ENCODE measurements at regions not wholly inside any gene's neighbourhood (a gene's known extent, or its start where the extent isn't known, plus 50 kb on each side); places are given as distances from the start of the nearest gene placed in this dataset.

- H3F3A ChIP-seq (ENCODE audit: insufficient read depth, low read length) = no peaks in the 10 kb centered on the region
- no peak overlapping the region for H2AFZ ChIP-seq (ENCODE audit: low read length)
- no peaks in the 10 kb centered on the region for H4K20me1 ChIP-seq (ENCODE audit: insufficient read depth, low read length)
- H3K9me3 ChIP-seq (ENCODE audit: low read length) = no peaks in the 10 kb centered on the region
- H3K79me2 ChIP-seq (ENCODE audit: insufficient read depth, low read length) = no peaks in the 10 kb centered on the region
- H3K9me2 ChIP-seq (ENCODE audit: low read depth, low read length) = no peaks in the 10 kb centered on the region
- no peak for TF ChIP-seq EZH2 (IDR thresholded peaks at IDR 0.05; ENCODE audit: borderline replicate concordance, low read length)
- TF ChIP-seq CTCF (IDR thresholded peaks at IDR 0.05; ENCODE audit: low read length) = no peak
- no peaks in the 10 kb centered on the region for H3K27me3 ChIP-seq (ENCODE audit: insufficient read depth, low read length)
- H3K36me3 ChIP-seq (ENCODE audit: insufficient read depth, low read length) = no peaks in the 10 kb centered on the region
- H3K9ac ChIP-seq (ENCODE audit: low read length) = no peak overlapping the region
- H3K4me3 ChIP-seq (ENCODE audit: low read depth, low read length, poor library complexity, severe bottlenecking) = no peak overlapping the region
- H3K4me1 ChIP-seq (ENCODE audit: insufficient read depth, low read length, severe bottlenecking) = no peaks in the 10 kb centered on the region
- no peak overlapping the region for H3K4me2 ChIP-seq (ENCODE audit: low read length)
- H3K27ac ChIP-seq (ENCODE audit: low read depth, low read length, poor library complexity, severe bottlenecking) = no peak overlapping the region
Observed at GRCh38 chr22:27201741-27202140, 544.4 kb downstream of the MIAT start.

GRCh38 chr22:27203276-27203660, 545.9 kb downstream of the MIAT start:
- Histone ChIP-seq H3K4me2 (ENCODE audit: low read length) (no peak overlapping the region), H2AFZ (ENCODE audit: low read length) (no peak overlapping the region), H3K9me2 (ENCODE audit: low read depth, low read length) (no peaks in the 10 kb centered on the region), H3K9ac (ENCODE audit: low read length) (no peak overlapping the region), H3K4me1 (ENCODE audit: insufficient read depth, low read length, severe bottlenecking) (no peaks in the 10 kb centered on the region), H4K20me1 (ENCODE audit: insufficient read depth, low read length) (no peaks in the 10 kb centered on the region), H3K79me2 (ENCODE audit: insufficient read depth, low read length) (no peaks in the 10 kb centered on the region), H3K36me3 (ENCODE audit: insufficient read depth, low read length) (no peaks in the 10 kb centered on the region), H3K4me3 (ENCODE audit: low read depth, low read length, poor library complexity, severe bottlenecking) (no peak overlapping the region), H3K27me3 (ENCODE audit: insufficient read depth, low read length) (no peaks in the 10 kb centered on the region), H3K27ac (ENCODE audit: low read depth, low read length, poor library complexity, severe bottlenecking) (no peak overlapping the region), H3K9me3 (ENCODE audit: low read length) (no peaks in the 10 kb centered on the region), H3F3A (ENCODE audit: insufficient read depth, low read length) (no peaks in the 10 kb centered on the region)
- TF ChIP-seq CTCF (IDR thresholded peaks at IDR 0.05; ENCODE audit: low read length) = no peak
- no peak for TF ChIP-seq EZH2 (IDR thresholded peaks at IDR 0.05; ENCODE audit: borderline replicate concordance, low read length)

- no peaks in the 10 kb centered on the region for H3K4me1 ChIP-seq (ENCODE audit: insufficient read depth, low read length, severe bottlenecking)
- no peaks in the 10 kb centered on the region for H3K27me3 ChIP-seq (ENCODE audit: insufficient read depth, low read length)
- no peaks in the 10 kb centered on the region for H4K20me1 ChIP-seq (ENCODE audit: insufficient read depth, low read length)
- H3K9me2 ChIP-seq (ENCODE audit: low read depth, low read length) = no peaks in the 10 kb centered on the region
- no peaks in the 10 kb centered on the region for H3K79me2 ChIP-seq (ENCODE audit: insufficient read depth, low read length)
- no peak overlapping the region for H3K27ac ChIP-seq (ENCODE audit: low read depth, low read length, poor library complexity, severe bottlenecking)
- H2AFZ ChIP-seq (ENCODE audit: low read length) = no peak overlapping the region
- no peak overlapping the region for H3K4me2 ChIP-seq (ENCODE audit: low read length)
- TF ChIP-seq EZH2 (IDR thresholded peaks at IDR 0.05; ENCODE audit: borderline replicate concordance, low read length) (no peak), CTCF (IDR thresholded peaks at IDR 0.05; ENCODE audit: low read length) (no peak)
- H3K9me3 ChIP-seq (ENCODE audit: low read length) = no peaks in the 10 kb centered on the region
- no peaks in the 10 kb centered on the region for H3K36me3 ChIP-seq (ENCODE audit: insufficient read depth, low read length)
- no peak overlapping the region for H3K9ac ChIP-seq (ENCODE audit: low read length)
- no peak overlapping the region for H3K4me3 ChIP-seq (ENCODE audit: low read depth, low read length, poor library complexity, severe bottlenecking)
- H3F3A ChIP-seq (ENCODE audit: insufficient read depth, low read length) = no peaks in the 10 kb centered on the region
Observed at GRCh38 chr22:27204280-27204679, 546.9 kb downstream of the MIAT start.

All from OCI-LY1 (cell line).